Stimulated activated CD4-positive, alpha-beta T cell treated with anti-CD3 and anti-CD28 coated beads, Interleukin-4, amount 100 ng/mL, for 24 hours (primary cell): ENCODE measurements at regions not wholly inside any gene's neighbourhood (a gene's known extent, or its start where the extent isn't known, plus 50 kb on each side); places are given as distances from the start of the nearest gene placed in this dataset.
"Not testable (repeated sequence)": the region's sequence is repeated elsewhere in the genome, so short reads cannot be mapped to it uniquely, and the experiment has no call there.

ENCODE experiments used
- DNase-seq: peaks from one replicate; pipeline ENCODE4 v3.0.0-alpha.2; 2020

DNA sequence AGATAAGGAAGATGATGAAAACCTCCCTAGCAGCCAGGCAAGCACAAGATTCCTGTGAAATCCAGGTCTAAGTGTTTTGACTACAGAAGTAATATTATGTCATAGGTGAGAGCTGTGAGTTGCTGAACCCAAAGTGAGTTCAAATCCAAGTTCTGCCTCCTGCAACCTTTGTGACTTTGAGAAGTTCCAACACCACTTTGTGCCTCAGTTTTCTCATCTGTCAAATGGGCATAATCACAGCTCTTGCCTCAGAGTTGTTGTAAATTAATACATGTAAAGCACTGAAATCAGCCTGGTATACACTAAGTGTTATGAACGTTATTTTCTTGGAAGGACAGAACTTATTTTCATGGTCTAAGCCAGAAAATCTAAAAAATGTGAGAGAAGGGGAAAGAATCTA is 210.3 kb upstream of the FRG2C start:
- DNase-seq, result not testable (repeated sequence)

DNA sequence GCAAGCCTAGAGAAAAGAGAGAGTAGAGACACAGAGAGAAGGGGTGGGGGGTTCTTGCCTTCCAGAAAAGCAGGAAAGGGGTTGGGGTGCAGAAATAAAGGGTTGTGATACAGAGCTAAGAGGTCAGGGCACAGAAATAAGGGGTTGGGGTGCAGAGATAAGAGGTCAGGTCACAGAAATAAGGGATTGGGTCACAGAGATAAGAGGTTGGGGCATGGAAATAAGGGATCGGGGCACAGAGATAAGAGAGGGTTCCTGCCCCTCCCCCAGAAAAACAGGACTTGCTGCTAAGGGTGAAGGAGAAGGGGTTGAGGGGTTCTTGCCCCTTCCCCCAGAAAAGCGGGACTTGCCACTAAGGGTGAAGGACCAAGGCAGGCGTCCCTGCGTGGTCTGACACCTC is 189.6 kb upstream of the FRG2C start:
- not testable (repeated sequence) for DNase-seq

DNA sequence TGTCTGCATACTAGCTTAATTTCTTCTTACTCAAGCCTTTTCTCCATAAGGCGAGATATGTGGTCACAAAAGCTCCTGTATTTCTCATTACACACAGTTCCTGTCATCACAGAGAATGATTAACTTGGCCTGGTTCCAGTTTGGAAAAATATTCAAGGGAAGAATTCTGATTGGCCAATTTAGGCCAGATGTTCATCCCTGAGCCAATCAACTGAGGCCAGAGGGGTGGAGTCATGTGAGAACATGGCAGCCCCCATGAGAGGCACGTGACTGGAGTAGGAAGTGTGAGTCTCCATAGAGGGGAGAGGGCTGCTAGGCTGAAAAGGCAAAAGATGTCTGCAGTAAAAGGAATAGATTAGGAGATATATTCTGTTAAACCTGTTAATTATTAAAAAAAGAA is 167.5 kb upstream of the FRG2C start:
- not testable (repeated sequence) for DNase-seq

DNA sequence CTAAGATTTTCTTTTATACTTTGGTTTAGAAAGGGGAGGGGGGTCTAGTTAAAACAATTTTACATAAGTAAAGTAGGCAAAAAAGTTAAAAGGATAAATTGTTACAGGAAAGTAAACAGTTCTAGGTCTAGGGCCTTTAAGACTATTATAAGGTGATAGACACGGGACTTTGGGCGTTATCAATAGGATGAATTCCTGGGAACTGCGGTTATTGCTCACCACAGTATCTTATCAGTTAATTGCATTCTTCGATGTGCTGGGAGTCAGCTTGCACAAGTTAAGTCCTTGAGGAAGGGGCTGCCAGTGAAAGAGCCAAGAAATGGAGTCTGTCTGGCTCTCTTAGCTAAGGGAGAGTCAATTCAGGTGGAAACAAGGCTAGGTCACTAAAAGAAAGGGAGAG is 163.8 kb upstream of the FRG2C start:
- not testable (repeated sequence) for DNase-seq

DNA sequence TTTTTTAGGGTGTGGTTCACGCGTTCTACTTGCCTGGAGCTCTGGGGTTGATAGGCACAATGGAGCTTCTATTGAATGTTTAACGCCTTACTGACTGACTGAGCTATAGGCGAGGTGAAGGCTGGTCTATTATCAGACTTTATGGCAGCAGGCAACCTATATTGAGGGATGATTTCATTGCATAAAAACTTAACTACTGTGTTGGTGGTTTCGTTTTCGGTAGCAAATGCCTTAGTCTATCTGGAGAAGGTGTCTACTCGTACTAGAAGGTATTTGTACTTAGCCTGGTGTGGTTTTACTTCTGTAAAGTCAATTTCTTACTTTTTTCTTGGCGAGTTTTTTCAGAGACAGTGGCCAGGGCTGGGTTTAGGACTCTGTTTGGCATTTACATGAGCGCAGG is 162.0 kb upstream of the FRG2C start:
- not testable (repeated sequence) for DNase-seq

DNA sequence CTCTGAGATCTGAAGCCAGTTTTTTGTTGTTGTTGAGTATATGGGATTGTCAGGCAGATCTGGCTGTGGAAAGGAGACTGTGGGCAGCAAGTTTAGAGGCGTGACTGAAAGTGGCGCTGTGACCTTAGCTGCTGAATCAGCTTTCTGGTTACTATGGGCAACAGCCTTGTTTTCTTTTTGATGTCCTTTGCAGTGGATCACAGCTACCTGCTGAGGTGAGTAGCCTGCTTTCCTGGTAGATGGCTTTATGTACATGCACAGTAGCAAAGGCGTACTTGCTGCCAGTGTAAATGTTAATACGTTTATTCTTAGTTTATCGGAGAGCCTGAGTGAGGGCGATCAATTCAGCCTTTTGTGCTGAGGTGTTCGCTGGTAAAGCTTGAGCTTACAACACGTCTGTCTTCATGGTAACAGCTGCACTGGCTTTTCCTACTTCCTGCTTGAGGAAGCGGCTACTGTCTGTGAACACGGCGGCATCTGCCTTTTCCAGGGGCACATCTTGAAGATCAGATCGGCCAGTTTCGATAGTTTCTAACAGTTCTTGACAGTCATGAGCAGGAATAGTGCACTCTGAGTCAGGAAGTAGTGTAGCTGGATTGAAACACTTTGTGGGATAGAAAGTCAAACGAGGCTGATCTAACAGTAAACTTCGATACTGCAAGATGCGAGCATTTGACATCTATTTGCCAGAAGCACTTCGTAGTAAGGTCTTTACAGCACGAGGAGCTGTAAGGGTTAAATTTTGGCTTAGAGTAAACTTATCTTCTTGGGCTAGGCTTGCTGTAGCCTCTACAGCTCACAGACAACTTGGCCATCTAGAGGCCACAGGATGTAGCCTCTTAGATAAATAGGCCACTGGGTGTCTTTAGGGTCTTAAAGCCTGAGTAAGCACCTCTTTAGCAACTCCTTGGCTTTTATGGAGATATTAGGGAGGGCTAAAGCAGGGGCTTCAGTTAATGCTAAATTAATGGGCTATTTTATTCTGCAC is 161.1 kb upstream of the FRG2C start:
- not testable (repeated sequence) for DNase-seq

DNA sequence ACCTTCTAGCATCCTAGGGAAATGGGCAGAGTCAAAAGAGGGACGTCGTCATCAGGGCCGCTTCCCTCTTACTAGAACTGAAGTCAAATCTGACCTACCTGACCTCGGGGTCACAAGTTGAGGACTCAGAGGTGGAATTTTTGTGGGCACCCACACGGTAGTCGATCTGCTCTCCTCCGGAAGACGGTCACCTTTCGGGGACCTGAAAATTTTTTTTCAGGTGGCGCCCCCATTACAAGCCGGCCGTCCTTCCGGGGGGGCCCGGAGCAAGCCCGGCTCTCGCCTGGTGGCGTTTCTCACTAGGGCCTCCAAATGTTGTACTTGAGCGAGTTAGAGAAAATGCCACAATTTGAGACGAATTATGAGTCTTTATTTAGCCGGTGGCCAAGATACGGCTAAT is 157.5 kb upstream of the FRG2C start:
- DNase-seq, result no peak

DNA sequence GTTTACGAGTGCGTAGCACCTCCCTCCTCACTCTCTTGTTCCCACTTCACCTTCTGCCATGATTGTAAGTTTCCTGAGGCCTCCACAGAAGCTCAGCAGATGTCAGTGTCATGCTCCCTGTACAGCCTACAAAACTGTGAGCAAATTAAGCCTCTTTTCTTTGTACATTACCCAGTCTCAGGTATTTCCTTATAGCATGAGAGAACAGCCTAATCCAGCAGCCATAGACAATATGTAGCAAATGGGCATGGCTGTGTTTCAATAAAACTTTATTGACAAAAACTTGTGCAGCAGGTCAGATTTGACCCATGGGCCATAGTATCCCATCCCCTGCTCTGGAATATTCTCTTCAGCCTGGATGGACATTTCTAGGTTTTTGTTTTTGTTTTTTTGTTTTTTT is 156.2 kb upstream of the FRG2C start:
- DNase-seq, result not testable (repeated sequence)

DNA sequence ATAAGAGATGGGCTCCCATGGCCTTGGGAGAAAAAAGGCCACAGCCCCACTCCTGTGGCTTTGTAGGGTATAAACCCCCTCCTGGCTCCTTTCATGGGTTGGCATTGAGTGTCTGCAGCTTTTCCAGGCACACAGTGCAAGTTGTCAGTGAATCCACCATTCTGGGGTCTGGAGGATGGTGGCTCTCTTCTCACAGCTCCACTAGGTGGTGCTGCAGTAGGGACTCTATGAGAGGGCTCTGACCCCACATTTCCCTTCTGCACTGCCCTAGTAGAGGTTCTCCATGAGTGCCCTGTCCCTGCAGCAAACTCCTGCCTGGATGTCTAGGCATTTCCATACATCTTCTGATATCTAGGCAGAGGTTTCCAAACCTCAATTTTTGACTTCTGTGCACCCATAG is 136.5 kb upstream of the FRG2C start:
- DNase-seq, result not testable (repeated sequence)

DNA sequence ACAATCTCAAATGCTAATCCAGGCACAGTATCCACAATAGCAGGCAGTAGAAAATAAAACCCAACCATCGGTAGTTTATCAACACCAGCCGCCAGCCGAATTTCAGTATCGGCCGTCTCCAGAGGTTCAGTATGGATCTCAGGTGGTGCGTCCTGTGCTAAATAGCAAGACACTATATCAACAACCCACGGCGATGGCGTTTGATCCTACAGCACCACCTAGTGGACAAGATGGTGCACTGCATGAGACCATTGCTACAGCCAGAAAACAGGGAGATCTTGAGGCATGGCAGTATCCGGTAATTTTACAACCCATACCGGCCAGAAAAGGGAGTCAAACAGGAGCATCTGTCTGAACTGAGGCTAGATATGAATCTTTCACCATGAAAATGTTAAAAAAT is 112.0 kb upstream of the FRG2C start:
- not testable (repeated sequence) for DNase-seq

DNA sequence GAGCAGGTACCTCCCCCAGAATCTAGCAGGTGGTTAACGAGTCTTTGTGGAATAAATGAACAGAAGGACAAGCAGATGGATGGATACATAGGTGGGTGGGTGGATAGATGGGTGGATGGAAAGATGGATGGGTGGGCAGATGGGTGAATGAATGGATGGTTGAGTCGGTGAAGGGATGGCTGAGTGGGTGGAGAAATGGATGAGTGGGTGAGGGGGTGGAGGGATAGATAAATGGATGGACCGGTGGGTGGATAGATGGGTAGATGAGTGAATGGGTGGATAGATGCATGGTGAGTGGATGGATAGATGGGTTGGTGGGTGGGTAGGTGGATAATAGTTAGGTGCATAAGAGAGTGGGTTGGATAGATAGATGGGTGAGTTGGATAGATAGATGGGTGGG is 99.7 kb upstream of the FRG2C start:
- DNase-seq, result not testable (repeated sequence)

DNA sequence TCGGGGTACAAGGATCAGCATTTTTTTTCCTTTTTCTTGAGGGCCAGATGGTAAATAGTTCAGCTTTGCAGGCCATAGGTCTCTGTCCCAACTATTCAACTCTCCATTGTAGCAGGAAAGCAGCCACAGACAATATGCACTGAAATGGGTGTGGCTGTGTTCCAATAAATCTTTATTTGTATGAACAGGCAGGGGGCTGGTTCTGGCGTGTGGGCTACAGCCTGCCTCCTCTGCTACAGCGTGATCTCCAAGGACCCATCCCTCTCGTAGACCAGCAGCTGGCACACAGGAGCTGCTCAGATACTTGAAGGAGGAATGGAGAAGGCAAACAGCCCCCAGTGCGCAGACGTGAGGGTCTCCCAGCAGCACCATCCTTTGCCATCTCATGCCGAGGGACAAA is 91.8 kb upstream of the FRG2C start:
- DNase-seq, result not testable (repeated sequence)

DNA sequence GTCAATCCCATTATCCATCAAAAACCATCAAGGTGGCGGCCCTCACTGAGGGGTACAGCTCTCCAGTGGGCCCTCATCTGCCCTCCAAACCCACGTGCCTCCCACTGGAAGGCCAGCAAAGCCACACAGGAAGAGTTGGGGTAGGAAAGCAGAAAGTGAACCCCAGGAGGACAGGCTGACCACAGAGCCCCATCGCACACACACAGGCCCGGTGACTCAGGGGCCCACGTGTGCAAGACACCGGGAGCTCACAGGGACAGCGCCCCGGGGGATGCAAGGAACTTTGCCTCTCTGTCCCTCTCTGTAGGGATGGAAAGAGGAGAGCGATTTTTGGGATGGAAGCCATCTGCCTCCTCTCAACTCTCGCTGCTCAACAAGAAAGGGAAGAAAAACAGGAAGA is 85.0 kb upstream of the FRG2C start:
- DNase-seq, result not testable (repeated sequence)

DNA sequence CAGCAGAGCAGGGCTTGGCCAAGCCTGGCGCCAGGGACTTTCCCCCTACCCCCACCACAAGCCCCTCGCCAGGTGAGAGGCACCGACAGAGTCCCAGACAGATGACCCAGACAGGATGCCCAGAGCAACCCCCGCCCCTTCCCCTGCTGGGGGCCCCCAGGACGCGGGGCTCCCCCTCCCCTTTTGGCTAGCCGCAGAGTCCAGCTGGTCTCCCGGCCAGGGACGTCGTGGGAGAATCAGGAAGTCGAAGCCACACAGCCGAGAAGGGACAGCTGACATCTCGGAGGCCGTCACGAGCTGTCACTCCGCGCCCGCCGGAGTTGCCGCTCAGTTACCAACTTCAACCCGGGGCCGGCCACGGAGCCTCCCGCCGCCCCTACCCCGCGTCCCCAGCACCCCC is 84.6 kb upstream of the FRG2C start:
- DNase-seq, result not testable (repeated sequence)

DNA sequence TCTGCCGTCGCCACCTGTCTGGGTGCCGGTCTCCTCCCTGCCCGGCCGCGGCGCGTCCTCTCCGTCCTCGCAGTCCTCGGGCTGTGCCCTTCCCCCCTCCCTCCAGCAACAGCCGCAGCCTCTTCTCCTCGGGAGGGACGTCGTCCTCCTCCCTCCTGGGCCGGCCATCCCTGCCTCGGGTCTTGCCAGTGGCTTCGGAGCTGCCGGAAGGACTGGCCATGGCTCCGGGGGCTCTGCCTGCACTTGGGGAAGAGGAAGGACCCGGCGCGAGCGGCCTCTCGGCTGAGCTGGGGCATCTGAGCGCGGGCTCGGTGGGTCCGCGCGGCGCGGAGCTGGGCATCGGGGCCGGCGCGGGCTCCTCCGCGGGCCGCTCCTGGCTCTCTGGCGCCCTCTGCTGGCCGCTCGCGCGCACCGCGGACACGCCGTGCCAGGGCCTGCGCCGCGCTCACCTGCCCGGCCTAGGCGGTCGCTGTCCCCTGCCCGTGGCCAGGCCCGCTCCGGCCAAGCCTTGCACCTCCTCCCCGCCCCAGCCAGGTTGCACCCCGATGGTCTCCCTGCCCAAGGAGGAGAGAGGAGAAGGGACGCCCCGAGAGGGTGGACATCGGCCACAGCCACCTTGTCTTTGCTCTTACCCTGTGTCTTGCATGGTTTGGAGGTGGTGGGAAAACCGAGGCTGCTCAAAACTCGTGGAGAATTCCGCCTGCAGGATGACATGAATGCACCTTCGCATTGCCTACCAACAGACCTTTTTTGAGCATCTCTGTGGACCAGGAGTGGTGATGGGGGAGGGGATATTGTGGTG is 83.9 kb upstream of the FRG2C start:
- peak; percentile 37 for DNase-seq

DNA sequence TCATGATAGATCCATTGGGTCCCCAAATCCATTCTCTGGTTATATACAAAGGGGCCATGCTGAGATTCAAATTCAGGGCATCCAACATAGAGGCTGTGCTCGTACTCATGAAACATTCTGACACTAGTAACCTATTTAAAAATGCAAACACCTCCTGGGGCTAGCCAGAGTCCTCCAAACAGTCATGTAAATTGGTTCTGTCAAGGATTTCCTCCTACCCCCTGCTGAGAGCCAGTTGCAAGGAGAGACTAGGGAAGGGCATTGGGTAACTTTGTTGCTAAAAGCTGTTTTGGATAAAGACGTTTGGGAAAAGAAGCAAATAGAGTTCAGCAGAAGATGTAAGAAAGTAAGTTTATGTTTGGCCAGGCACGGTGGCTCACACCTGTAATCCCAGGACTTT is 81.6 kb upstream of the FRG2C start:
- DNase-seq, result not testable (repeated sequence)

DNA sequence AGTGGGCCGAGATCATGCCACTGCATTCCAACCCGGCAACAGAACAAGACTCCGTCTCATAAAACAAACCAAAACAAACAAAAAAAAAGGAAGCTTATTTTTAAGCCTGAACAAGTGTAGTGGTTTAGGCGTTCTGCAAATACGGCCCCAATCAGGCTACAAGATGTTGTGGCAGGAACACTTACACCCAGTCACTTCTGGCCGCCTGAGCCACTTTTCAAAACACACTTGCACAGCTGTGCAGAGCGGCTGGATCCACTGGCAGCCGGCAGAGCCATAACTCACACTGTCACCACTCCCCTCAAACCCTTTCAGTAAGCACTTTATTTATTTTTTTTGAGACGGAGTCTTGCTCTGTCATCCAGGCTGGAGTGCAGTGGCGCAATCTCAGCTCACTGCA is 81.0 kb upstream of the FRG2C start:
- not testable (repeated sequence) for DNase-seq

DNA sequence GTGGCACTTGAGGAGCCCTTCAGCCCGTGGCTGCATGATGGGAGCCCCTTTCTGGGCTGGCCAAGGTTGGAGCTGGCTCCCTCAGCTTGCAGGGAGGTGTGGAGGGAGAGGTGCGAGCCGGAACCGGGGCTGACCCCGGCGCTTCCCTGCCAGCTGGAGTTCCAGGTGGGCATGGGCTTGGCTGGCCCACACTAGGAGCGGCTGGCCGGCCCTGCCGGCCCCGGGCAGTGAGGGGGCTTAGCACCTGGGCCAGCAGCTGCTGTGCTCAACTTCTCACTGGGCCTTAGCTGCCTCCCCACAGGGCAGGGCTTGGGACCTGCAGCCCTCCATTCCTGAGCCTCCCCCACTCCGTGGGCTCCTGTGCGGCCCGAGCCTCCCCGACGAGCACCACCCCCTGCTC is 76.4 kb upstream of the FRG2C start:
- DNase-seq, result not testable (repeated sequence)

DNA sequence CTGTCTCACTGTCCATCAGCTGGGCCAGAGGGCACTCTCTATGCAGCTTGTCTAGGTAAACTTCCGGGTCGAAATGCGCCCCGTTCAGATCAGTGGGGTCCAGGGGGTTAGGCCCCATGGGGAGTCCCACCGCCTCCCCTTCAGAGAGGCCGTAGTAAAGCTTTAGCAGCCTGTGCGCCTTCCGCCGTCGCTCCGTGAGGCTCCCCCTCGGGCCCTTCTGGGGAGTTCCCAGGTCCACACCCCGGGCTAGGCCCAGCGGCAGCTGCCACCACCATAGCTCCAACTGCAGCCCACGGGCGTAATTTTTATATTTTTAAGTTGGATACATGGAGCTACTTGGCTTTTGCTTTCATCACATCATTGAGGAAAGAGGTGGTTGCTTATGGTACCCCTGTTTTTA is 73.7 kb upstream of the FRG2C start:
- DNase-seq, result not testable (repeated sequence)

DNA sequence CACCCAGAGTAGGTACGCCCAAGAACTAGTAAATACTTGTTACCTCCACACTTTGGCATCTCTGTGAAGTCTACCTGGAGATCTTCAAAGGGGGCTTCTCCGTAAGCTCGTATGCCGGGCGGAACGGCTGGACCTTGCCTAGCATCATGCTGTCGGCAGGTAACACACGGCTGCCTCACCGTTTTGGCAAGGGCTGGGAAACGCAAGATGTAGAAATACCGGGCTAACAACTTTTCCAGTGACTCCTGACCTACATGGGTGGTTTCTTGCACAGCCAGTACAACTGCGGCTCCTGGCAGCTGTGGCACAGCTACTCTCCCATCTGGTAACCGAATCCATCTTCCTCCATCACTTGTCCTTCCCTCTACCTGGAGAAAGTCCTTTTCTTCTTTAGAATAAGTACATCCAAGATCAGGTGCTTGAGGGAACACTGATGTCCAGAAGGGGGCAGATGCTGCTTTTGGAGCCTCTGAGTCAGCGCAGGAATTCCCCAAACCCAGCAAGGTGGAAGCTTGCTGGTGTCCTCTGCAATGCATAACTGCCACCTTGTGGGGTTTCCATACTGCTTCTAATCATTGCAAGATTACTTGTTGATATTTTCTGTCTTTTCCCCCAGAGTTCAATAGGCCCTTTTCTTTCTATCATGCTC is 59.7 kb upstream of the FRG2C start:
- not testable (repeated sequence) for DNase-seq

DNA sequence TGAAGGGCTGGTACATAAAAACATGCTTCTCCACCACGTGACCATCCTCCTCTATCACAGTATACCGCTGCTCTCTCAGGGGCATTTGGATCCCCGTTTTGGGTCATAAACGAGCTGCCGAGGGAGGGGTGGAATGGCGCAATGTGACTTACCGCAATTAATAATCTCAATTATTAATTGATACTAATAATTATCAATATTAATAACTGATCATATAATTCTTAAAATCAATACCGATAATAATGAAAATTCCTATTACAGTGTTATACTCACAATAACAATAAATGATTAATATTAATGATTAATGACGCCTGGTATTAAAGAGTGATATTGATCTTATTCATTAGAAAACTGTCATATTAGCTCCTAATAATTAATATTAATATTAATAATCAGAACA is 56.1 kb upstream of the FRG2C start:
- not testable (repeated sequence) for DNase-seq

DNA sequence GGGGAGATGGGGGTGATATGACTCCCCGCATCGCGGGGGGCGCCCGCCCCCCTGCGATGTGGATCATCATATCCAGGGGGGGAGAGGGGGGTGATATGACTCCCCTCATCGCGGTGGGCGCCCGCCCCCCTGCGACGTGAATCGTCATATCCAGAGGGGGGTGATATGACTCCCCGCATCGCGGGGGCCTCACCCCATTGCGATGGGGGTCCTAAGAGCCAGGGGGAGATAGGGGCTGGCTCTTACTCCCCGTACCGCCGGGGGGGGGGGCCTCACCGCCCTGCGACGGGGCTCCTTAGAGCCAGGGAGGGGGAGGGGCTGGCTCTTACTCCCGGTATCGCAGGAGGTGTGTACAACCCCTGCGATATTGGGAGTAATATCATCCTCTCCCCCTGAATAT is 54.5 kb upstream of the FRG2C start:
- DNase-seq, result not testable (repeated sequence)

DNA sequence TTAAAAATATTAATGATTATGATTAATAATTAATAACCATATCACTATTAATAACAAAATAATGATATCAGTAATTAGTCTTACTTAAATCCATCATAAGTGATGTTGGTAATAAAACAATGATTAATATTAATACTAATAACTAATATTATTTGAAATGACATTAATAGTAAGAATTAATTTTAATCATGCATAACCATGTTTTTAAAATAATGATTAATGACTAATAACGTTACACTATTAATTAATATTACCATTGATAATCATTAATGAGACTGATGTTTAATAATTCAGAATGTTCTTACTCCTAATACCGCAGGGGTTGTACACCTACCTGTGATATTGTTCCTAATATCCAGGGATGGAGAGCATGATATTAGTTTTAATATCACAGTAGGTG is 53.4 kb upstream of the FRG2C start:
- no peak for DNase-seq
